ENCODE measurements at regions not wholly inside any gene's neighbourhood (a gene's known extent, or its start where the extent isn't known, plus 50 kb on each side); places are given as distances from the start of the nearest gene placed in this dataset.

- TF ChIP-seq, protein P1, sequence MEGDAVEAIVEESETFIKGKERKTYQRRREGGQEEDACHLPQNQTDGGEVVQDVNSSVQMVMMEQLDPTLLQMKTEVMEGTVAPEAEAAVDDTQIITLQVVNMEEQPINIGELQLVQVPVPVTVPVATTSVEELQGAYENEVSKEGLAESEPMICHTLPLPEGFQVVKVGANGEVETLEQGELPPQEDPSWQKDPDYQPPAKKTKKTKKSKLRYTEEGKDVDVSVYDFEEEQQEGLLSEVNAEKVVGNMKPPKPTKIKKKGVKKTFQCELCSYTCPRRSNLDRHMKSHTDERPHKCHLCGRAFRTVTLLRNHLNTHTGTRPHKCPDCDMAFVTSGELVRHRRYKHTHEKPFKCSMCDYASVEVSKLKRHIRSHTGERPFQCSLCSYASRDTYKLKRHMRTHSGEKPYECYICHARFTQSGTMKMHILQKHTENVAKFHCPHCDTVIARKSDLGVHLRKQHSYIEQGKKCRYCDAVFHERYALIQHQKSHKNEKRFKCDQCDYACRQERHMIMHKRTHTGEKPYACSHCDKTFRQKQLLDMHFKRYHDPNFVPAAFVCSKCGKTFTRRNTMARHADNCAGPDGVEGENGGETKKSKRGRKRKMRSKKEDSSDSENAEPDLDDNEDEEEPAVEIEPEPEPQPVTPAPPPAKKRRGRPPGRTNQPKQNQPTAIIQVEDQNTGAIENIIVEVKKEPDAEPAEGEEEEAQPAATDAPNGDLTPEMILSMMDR (IDR thresholded peaks at IDR 0.05; ENCODE audit: low read depth, low read length), result no peak
- TF ChIP-seq POLR2A (IDR thresholded peaks at IDR 0.05; ENCODE audit: extremely low read depth, insufficient read length), result no peak
- TF ChIP-seq, protein P2, sequence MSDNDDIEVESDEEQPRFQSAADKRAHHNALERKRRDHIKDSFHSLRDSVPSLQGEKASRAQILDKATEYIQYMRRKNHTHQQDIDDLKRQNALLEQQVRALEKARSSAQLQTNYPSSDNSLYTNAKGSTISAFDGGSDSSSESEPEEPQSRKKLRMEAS (IDR thresholded peaks at IDR 0.05; ENCODE audit: low read depth, low read length), result no peak
Observed at GRCh38 chr18:4869155-4869554, 327.9 kb downstream of the AKAIN1 start.

Data from NB4 (cell line).